ENCODE measurements at regions not wholly inside any gene's neighbourhood (a gene's known extent, or its start where the extent isn't known, plus 50 kb on each side); places are given as distances from the start of the nearest gene placed in this dataset.
"Not testable (repeated sequence)": the region's sequence is repeated elsewhere in the genome, so short reads cannot be mapped to it uniquely, and the experiment has no call there.

DNA sequence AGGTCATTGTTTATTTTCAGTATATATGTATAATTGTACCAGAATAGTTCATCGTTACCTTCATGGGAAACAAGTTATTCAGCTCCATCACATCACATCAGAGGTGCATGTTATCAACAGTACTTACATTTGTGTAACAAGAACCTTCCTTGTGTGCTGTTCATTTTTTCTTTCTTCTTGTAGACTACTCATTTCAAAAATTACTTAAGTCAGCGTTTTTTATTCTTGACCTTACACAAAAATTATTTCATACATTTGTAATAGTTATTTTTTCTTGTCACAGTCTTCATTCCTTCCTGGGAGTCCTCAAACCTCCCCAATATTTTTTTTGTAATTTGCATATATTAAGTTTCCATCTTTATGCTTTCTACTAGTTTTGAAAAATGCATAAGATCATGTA, 725.7 kb upstream of the ADGRB3 start:
- no peak overlapping the region for H3K4me3 ChIP-seq (replicated peaks; ENCODE audit: low read depth, low read length)
- TF ChIP-seq, protein P1, sequence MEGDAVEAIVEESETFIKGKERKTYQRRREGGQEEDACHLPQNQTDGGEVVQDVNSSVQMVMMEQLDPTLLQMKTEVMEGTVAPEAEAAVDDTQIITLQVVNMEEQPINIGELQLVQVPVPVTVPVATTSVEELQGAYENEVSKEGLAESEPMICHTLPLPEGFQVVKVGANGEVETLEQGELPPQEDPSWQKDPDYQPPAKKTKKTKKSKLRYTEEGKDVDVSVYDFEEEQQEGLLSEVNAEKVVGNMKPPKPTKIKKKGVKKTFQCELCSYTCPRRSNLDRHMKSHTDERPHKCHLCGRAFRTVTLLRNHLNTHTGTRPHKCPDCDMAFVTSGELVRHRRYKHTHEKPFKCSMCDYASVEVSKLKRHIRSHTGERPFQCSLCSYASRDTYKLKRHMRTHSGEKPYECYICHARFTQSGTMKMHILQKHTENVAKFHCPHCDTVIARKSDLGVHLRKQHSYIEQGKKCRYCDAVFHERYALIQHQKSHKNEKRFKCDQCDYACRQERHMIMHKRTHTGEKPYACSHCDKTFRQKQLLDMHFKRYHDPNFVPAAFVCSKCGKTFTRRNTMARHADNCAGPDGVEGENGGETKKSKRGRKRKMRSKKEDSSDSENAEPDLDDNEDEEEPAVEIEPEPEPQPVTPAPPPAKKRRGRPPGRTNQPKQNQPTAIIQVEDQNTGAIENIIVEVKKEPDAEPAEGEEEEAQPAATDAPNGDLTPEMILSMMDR (IDR thresholded peaks at IDR 0.05; ENCODE audit: low read length, missing control alignments) = no peak
- no peak for DNase-seq (ENCODE audit: low read depth)

DNA sequence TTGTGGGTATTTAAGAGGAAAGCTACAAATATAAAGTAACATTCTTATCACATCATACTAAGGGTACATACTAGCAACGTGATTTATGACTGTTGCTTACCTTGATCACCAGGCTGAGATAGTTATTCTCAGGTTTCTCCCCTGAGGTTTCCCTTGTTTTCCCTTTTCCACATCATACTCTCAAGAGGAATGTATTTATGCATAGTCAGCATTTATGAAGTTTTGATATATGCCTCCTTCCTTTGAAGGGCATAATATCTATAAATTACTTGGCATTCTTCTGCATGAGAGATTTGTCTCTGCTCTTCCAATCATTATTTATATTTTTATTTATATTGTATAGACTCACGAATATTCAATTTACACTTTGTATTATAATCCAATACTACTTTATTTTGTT, 726.7 kb upstream of the ADGRB3 start:
- TF ChIP-seq, protein P1 (IDR thresholded peaks at IDR 0.05; ENCODE audit: low read length, missing control alignments) = no peak
- DNase-seq (ENCODE audit: low read depth) = no peak
- no peak overlapping the region for H3K4me3 ChIP-seq (replicated peaks; ENCODE audit: low read depth, low read length)

GRCh38 chr6:67904735-67905134, 730.3 kb upstream of the ADGRB3 start:
- H3K4me3 ChIP-seq (replicated peaks; ENCODE audit: low read depth, low read length) = not testable (repeated sequence)

GRCh38 chr6:67898875-67899274, 736.2 kb upstream of the ADGRB3 start:
- TF ChIP-seq, protein P1 (IDR thresholded peaks at IDR 0.05; ENCODE audit: low read length, missing control alignments) = no peak
- H3K4me3 ChIP-seq (replicated peaks; ENCODE audit: low read depth, low read length) = no peak overlapping the region
- no peak for DNase-seq (ENCODE audit: low read depth)

More at GRCh38 chr6:67904735-67905134, 730.3 kb upstream of the ADGRB3 start:
- not testable (repeated sequence) for DNase-seq (ENCODE audit: low read depth)

DNA sequence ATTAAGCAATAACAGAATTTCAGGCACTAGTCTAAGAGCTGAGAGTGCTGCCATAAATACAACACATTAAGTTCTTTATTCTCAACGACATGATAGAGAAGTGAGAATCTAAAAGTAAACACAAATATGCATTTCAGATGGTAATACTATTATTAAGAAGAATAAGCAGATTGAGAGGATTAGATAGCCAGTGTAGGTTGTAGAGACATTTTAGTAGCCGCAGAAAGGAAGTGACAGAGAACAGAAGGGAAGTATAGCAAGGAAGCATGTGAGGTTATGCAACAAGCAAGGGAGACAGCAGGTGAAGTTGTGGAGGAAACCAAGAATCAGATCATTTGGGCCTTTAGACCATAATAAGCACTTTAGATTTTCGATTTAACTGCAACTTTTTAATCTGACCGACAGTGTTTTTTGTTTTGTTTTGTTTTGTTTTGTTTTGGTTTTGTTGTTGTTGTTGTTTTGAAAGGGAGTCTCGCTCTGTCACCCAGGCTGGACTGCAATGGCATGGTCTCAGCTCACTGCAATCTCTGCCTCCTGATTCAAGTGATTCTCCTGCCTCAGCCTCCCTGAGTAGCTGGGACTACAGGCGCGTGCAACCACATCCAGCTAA, 737.0 kb upstream of the ADGRB3 start:
- TF ChIP-seq, protein P1 (IDR thresholded peaks at IDR 0.05; ENCODE audit: low read length, missing control alignments) = no peak
- DNase-seq (ENCODE audit: low read depth) = no peak
- no peak overlapping the region for H3K4me3 ChIP-seq (replicated peaks; ENCODE audit: low read depth, low read length)

DNA sequence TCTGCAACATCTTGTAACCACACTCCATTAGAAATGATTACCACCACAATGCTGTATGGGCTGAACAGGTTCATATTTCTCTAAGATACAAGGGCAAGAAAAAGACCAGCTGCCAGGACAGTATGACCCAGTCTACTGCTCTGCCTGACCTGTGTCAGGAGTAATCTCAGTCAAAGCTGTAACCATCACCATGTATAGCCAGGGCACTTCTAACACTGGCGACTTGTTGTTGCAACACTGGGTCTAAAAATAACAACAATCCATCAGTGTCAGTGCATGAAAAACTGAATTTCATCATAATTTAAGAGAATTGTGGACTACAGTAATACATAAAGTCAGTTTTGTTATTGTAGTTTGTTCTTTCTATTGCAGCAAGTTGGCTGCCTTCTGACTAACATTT, 738.6 kb upstream of the ADGRB3 start:
- TF ChIP-seq, protein P1 (IDR thresholded peaks at IDR 0.05; ENCODE audit: low read length, missing control alignments) = no peak
- H3K4me3 ChIP-seq (replicated peaks; ENCODE audit: low read depth, low read length) = no peak overlapping the region
- DNase-seq (ENCODE audit: low read depth) = peak; percentile 68

- H3K4me3 ChIP-seq (replicated peaks; ENCODE audit: low read depth, low read length) = no peak overlapping the region
- TF ChIP-seq, protein P1 (IDR thresholded peaks at IDR 0.05; ENCODE audit: low read length, missing control alignments) = no peak
- no peak for DNase-seq (ENCODE audit: low read depth)
These were observed 745.4 kb upstream of the ADGRB3 start for GRCh38 chr6:67889682-67889995.

Data from fibroblast of pulmonary artery (primary cell).